ENCODE measurements at regions not wholly inside any gene's neighbourhood (a gene's known extent, or its start where the extent isn't known, plus 50 kb on each side); places are given as distances from the start of the nearest gene placed in this dataset.

- CTCF ChIA-PET, result no interaction called here
- POLR2A ChIA-PET, result no interaction called here
- no peak for TF ChIP-seq CTCF (IDR thresholded peaks at IDR 0.05; ENCODE audit: insufficient read depth, low read length, missing control alignments)
- DNase-seq (ENCODE audit: low read depth, low spot score), result no peak
- H3K4me3 ChIP-seq (ENCODE audit: low read depth, low read length), result no peak overlapping the region
These were observed 661.5 kb downstream of the TLE4 start for GRCh38 chr9:80233102-80233843.

GRCh38 chr9:80231318-80232236 lies 659.8 kb downstream of the TLE4 start:
- POLR2A ChIA-PET, result no interaction called here
- no peak overlapping the region for H3K4me3 ChIP-seq (ENCODE audit: low read depth, low read length)
- no peak for DNase-seq (ENCODE audit: low read depth, low spot score)
- TF ChIP-seq CTCF (IDR thresholded peaks at IDR 0.05; ENCODE audit: insufficient read depth, low read length, missing control alignments), result no peak
- CTCF ChIA-PET, result no interaction called here

GRCh38 chr9:80223897-80224296 lies 652.1 kb downstream of the TLE4 start:
- DNase-seq (ENCODE audit: low read depth, low spot score), result no peak
- TF ChIP-seq CTCF (IDR thresholded peaks at IDR 0.05; ENCODE audit: insufficient read depth, low read length, missing control alignments), result no peak
- ChIA-PET CTCF (no interaction called here), POLR2A (no interaction called here)
- H3K4me3 ChIP-seq (ENCODE audit: low read depth, low read length), result no peak overlapping the region

- POLR2A ChIA-PET, result no interaction called here
These were observed 650.9 kb downstream of the TLE4 start for GRCh38 chr9:80222466-80223169.

GRCh38 chr9:80218328-80218727 lies 646.6 kb downstream of the TLE4 start:
- DNase-seq (ENCODE audit: low read depth, low spot score), result no peak

More at GRCh38 chr9:80222466-80223169, 650.9 kb downstream of the TLE4 start:
- no peak overlapping the region for H3K4me3 ChIP-seq (ENCODE audit: low read depth, low read length)
- no peak for TF ChIP-seq CTCF (IDR thresholded peaks at IDR 0.05; ENCODE audit: insufficient read depth, low read length, missing control alignments)
- CTCF ChIA-PET, result no interaction called here
- DNase-seq (ENCODE audit: low read depth, low spot score), result no peak

More at GRCh38 chr9:80218328-80218727, 646.6 kb downstream of the TLE4 start:
- no peak overlapping the region for H3K4me3 ChIP-seq (ENCODE audit: low read depth, low read length)
- ChIA-PET CTCF (interaction anchor here (0.8 kb wide), 1 partner anchor 8 kb away, joined by 3 read pairs; no protein-coding TSS in a partner anchor), POLR2A (no interaction called here)
- TF ChIP-seq CTCF (IDR thresholded peaks at IDR 0.05; ENCODE audit: insufficient read depth, low read length, missing control alignments), result no peak
